ENCODE measurements at regions not wholly inside any gene's neighbourhood (a gene's known extent, or its start where the extent isn't known, plus 50 kb on each side); places are given as distances from the start of the nearest gene placed in this dataset.
"Not testable (repeated sequence)": the region's sequence is repeated elsewhere in the genome, so short reads cannot be mapped to it uniquely, and the experiment has no call there.

GRCh38 chr2:241984271-241984655, 114.7 kb downstream of the RTP5 start:
- TF ChIP-seq, protein P1, sequence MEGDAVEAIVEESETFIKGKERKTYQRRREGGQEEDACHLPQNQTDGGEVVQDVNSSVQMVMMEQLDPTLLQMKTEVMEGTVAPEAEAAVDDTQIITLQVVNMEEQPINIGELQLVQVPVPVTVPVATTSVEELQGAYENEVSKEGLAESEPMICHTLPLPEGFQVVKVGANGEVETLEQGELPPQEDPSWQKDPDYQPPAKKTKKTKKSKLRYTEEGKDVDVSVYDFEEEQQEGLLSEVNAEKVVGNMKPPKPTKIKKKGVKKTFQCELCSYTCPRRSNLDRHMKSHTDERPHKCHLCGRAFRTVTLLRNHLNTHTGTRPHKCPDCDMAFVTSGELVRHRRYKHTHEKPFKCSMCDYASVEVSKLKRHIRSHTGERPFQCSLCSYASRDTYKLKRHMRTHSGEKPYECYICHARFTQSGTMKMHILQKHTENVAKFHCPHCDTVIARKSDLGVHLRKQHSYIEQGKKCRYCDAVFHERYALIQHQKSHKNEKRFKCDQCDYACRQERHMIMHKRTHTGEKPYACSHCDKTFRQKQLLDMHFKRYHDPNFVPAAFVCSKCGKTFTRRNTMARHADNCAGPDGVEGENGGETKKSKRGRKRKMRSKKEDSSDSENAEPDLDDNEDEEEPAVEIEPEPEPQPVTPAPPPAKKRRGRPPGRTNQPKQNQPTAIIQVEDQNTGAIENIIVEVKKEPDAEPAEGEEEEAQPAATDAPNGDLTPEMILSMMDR (conservative IDR thresholded peaks at IDR 0.05; ENCODE audit: low read depth, low read length): no peak
- DNase-seq (ENCODE audit: low read depth): no peak
- H3K4me3 ChIP-seq (ENCODE audit: low read length): no peak overlapping the region

DNA sequence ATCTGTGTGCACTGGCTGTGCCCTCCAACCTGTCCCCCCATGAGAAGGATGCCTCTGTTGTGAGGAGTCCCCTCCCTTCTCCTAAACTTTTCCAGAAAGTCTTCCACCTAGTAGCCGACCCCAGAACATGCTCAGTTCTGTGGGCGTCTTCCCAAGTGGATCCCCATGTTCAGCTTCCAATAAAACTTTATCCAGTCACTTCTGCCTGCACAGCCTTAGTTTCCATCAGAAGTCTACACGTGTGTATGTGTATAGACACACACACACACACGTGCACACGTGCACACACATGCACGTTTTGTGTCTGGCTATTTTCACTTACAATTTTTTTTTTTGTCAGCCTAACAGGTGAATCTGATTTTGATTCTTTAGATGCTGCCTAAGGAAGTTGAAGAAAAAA, 115.1 kb downstream of the RTP5 start:
- TF ChIP-seq, protein P1 (conservative IDR thresholded peaks at IDR 0.05; ENCODE audit: low read depth, low read length): no peak
- DNase-seq (ENCODE audit: low read depth): no peak

GRCh38 chr2:241985161-241985985, 115.8 kb downstream of the RTP5 start:
- not testable (repeated sequence) for DNase-seq (ENCODE audit: low read depth); H3K4me3 ChIP-seq (ENCODE audit: low read length)

More for the DNA sequence above, 115.1 kb downstream of the RTP5 start:
- no peak overlapping the region for H3K4me3 ChIP-seq (ENCODE audit: low read length)

- DNase-seq (ENCODE audit: low read depth): no peak
- H3K4me3 ChIP-seq (ENCODE audit: low read length): no peak overlapping the region
- TF ChIP-seq, protein P1 (conservative IDR thresholded peaks at IDR 0.05; ENCODE audit: low read depth, low read length): no peak
These were observed 116.4 kb downstream of the RTP5 start for GRCh38 chr2:241985986-241986329.

DNA sequence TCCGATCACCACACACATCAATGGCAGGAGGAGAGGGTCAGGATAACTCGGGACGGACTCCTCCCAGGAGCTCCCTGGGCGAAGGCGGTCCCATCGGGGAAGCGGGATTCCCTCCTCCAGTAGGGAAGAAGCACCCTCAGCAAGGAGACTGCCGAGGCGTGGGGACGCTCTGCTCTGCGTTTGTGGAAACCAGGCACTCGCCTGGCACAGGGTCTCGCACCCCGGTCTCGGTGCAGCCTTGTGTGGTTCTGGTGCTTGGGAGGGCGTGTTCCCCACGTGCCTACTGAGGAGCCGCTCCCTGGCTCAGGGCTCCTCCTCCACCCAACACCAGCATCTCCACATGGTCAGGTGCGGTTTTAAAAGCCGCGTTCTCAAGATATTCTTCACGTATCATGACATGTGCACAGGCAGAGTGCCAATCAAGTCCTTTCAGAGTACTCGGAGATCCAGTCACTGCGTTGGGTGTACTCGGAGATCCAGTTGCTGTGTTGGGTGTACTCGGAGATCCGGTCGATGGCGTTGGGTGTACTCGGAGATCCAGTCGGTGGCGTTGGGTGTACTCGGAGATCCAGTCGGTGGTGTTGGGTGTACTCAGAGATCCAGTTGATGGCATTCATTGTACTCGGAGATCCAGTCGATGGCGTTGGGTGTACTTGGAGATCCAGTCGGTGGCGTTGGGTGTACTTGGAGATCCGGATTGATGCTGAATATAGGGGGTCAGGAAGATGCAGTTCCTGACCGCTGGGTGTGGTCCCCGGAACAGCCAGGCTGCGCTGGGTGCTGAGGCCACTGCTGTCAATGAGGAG, 117.5 kb downstream of the RTP5 start:
- no peak overlapping the region for H3K4me3 ChIP-seq (ENCODE audit: low read length)
- TF ChIP-seq, protein P1 (conservative IDR thresholded peaks at IDR 0.05; ENCODE audit: low read depth, low read length): no peak
- DNase-seq (ENCODE audit: low read depth): no peak

- TF ChIP-seq, protein P1 (conservative IDR thresholded peaks at IDR 0.05; ENCODE audit: low read depth, low read length): no peak
- no peak for DNase-seq (ENCODE audit: low read depth)
- no peak overlapping the region for H3K4me3 ChIP-seq (ENCODE audit: low read length)
These were observed 118.2 kb downstream of the RTP5 start for GRCh38 chr2:241987726-241988125.

GRCh38 chr2:241988146-241988545, 118.6 kb downstream of the RTP5 start:
- TF ChIP-seq, protein P1 (conservative IDR thresholded peaks at IDR 0.05; ENCODE audit: low read depth, low read length): no peak
- no peak for DNase-seq (ENCODE audit: low read depth)
- H3K4me3 ChIP-seq (ENCODE audit: low read length): no peak overlapping the region
